Neuron (in vitro differentiated cells): ENCODE measurements at regions not wholly inside any gene's neighbourhood (a gene's known extent, or its start where the extent isn't known, plus 50 kb on each side); places are given as distances from the start of the nearest gene placed in this dataset.

ENCODE experiments used
- H2AFZ ChIP-seq: one replicate; pipeline ENCODE4 v1.6.1; 2013; ENCODE audit warnings: low read depth, mild to moderate bottlenecking, inconsistent platforms, low read length, moderate library complexity
- H3K27me3 ChIP-seq: one replicate; pipeline ENCODE4 v1.6.1; 2013; ENCODE audit warnings: low read length; ENCODE audit not compliant: insufficient read depth
- H3K36me3 ChIP-seq: one replicate; pipeline ENCODE4 v1.6.1; 2013; ENCODE audit warnings: low read length; ENCODE audit not compliant: insufficient read depth
- H3K4me1 ChIP-seq: one replicate; pipeline ENCODE4 v1.6.1; 2013; ENCODE audit warnings: low read length; ENCODE audit not compliant: insufficient read depth
- H3K4me3 ChIP-seq: 2 replicates; pipeline ENCODE4 v1.5.1; 2013; ENCODE audit warnings: mild to moderate bottlenecking, low read length, moderate library complexity
- H3K9me3 ChIP-seq: one replicate; pipeline ENCODE4 v1.6.1; 2013; ENCODE audit warnings: low read length

DNA sequence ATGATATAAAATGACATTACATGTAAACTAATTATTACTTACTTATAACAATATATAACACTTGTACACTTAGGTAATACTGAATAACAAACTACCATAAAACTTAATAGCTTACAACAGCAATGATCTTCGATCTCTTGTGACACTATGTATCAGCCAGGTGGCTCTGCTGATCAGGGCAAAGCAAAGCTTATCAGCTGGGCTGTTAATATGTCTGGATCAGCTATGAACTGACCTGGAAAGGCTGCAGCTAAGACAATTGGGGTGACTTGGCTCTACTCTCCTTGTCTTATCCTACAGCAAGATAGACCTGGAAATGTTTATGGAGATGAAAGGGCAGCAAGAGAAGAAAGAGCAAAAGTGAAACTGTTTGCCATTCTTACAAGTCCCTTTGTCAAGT is 511.3 kb downstream of the TLR4 start:
- H2AFZ ChIP-seq, result no peak overlapping the region
- H3K4me1 ChIP-seq, result no peaks in the 10 kb centered on the region
- H3K27me3 ChIP-seq, result no peaks in the 10 kb centered on the region
- no peaks in the 10 kb centered on the region for H3K36me3 ChIP-seq
- H3K9me3 ChIP-seq, result no peaks in the 10 kb centered on the region
- no peak overlapping the region for H3K4me3 ChIP-seq

GRCh38 chr9:118222375-118222774 is 518.2 kb downstream of the TLR4 start:
- H3K36me3 ChIP-seq, result no peaks in the 10 kb centered on the region
- no peak overlapping the region for H2AFZ ChIP-seq

DNA sequence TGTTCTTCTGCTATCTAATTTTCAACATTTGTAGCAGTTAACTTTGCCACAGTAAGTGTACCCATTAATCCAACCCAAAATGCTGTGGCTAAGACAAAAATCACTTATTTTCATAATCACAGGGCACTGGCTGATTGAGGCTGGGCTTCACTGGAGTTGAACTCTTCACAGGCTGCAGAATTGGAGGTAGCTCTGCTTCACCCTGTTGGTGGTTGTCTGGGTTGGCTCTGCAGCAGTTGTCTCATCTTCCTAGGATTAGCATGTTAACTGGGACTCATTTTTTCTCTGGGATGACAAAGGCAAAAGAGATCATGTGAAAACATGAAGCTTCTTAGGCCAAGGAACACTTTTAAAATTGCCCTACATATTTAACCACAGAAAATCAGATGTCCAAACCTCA is 518.9 kb downstream of the TLR4 start:
- Histone ChIP-seq H3K9me3 (no peaks in the 10 kb centered on the region), H3K27me3 (no peaks in the 10 kb centered on the region), H2AFZ (no peak overlapping the region), H3K4me3 (no peak overlapping the region), H3K36me3 (no peaks in the 10 kb centered on the region), H3K4me1 (no peaks in the 10 kb centered on the region)

More at GRCh38 chr9:118222375-118222774, 518.2 kb downstream of the TLR4 start:
- Histone ChIP-seq H3K9me3 (no peaks in the 10 kb centered on the region), H3K4me3 (no peak overlapping the region), H3K4me1 (no peaks in the 10 kb centered on the region), H3K27me3 (no peaks in the 10 kb centered on the region)

- Histone ChIP-seq H3K27me3 (no peaks in the 10 kb centered on the region), H2AFZ (no peak overlapping the region), H3K4me3 (no peak overlapping the region), H3K9me3 (no peaks in the 10 kb centered on the region), H3K36me3 (no peaks in the 10 kb centered on the region), H3K4me1 (no peaks in the 10 kb centered on the region)
These were observed 526.1 kb downstream of the TLR4 start for GRCh38 chr9:118230329-118230728.

DNA sequence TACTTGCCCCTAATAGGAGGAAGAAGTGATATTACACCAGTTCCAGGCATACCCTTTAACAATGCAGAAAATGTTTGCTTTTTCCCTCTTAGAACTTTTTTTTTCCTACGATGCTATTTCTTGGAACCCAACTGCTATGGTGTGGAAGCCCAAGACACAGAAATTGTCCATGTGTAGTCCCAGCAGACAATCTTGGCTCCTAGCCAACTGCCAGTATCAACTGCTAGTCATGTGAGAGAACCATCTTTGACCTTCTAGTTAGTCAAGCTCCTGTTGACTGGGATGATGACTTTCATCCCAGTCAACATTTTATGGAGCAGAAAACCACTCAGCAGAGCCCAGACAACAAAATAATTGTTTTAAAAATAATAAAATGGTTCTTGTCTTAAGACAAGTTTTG is 532.4 kb downstream of the TLR4 start:
- no peaks in the 10 kb centered on the region for H3K9me3 ChIP-seq
- H3K36me3 ChIP-seq, result no peaks in the 10 kb centered on the region
- no peak overlapping the region for H2AFZ ChIP-seq
- no peak overlapping the region for H3K4me3 ChIP-seq
- no peaks in the 10 kb centered on the region for H3K27me3 ChIP-seq
- H3K4me1 ChIP-seq, result no peaks in the 10 kb centered on the region

DNA sequence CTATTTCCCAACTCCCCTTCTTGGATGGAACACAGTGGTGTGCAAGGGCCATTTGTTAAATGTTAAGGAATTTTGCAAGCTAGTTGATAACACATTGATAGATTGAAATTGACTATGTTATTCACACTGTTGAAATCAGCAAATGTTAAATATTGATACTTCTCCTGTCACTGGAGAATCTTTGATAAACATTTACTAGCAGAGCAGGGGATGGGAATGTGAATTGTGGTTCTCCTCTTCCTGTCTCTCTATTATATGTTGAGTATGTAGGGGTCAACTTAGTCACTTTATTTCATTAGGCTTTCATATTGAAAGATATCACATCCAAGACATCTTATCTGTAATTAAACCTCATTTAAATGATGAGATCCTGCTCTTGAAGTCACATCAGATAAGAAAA is 533.9 kb downstream of the TLR4 start:
- Histone ChIP-seq H2AFZ (no peak overlapping the region), H3K27me3 (no peaks in the 10 kb centered on the region), H3K4me1 (no peaks in the 10 kb centered on the region), H3K36me3 (no peaks in the 10 kb centered on the region), H3K9me3 (no peaks in the 10 kb centered on the region), H3K4me3 (no peak overlapping the region)

GRCh38 chr9:118252027-118252426 is 547.8 kb downstream of the TLR4 start:
- Histone ChIP-seq H2AFZ (no peak overlapping the region), H3K4me1 (peaks cover 6% of the 10 kb centered on the region), H3K27me3 (no peaks in the 10 kb centered on the region), H3K9me3 (no peaks in the 10 kb centered on the region), H3K4me3 (no peak overlapping the region), H3K36me3 (no peaks in the 10 kb centered on the region)

DNA sequence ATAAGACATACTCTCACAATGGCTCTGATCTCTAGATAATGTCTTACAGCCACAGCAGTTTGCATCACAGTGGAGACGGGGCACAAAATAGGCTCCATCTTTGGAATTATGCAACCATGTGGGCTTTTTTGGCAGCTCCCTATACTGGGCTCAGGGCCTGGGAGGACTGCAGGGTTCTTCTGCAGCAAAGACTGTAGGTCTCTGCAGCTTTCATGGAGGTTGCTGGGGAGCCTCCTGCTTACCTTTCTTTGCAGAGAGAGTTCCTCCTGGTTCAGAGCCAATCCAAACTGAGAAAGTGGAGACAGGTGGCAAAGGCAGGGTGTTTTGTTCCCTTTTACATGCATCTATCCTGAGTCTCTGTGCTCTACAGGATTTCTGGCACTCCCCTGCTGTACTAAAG is 558.0 kb downstream of the TLR4 start:
- Histone ChIP-seq H3K4me1 (no peaks in the 10 kb centered on the region), H3K9me3 (no peaks in the 10 kb centered on the region), H3K27me3 (no peaks in the 10 kb centered on the region), H3K4me3 (no peak overlapping the region), H2AFZ (no peak overlapping the region), H3K36me3 (no peaks in the 10 kb centered on the region)

GRCh38 chr9:118263949-118264348 is 559.7 kb downstream of the TLR4 start:
- Histone ChIP-seq H3K4me1 (no peaks in the 10 kb centered on the region), H3K27me3 (no peaks in the 10 kb centered on the region), H2AFZ (no peak overlapping the region), H3K4me3 (no peak overlapping the region), H3K9me3 (no peaks in the 10 kb centered on the region), H3K36me3 (no peaks in the 10 kb centered on the region)

DNA sequence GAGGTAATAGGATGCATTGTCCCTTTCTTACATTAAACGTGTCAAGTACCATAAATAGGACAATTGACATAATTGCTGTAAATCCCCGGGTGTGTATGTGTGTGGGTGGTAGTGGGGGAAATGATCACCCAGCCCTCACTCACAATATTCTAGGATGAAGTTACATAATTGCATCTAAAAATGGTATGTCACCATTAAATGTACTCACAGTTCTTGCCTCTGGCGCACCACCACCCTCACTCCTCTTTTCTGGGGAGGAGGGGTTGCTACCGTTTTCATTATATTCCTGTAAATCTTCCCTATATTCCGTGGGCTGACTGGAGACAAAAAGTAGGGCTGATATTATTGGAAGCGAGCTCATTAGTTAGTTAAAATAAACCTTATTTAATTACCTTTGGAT is 563.8 kb downstream of the TLR4 start:
- H3K36me3 ChIP-seq, result no peaks in the 10 kb centered on the region
- no peaks in the 10 kb centered on the region for H3K27me3 ChIP-seq
- H2AFZ ChIP-seq, result no peak overlapping the region
- H3K4me3 ChIP-seq, result no peak overlapping the region
- H3K9me3 ChIP-seq, result no peaks in the 10 kb centered on the region
- H3K4me1 ChIP-seq, result no peaks in the 10 kb centered on the region

GRCh38 chr9:118269623-118270022 is 565.4 kb downstream of the TLR4 start:
- no peaks in the 10 kb centered on the region for H3K36me3 ChIP-seq
- no peak overlapping the region for H3K4me3 ChIP-seq
- H3K27me3 ChIP-seq, result no peaks in the 10 kb centered on the region
- H2AFZ ChIP-seq, result no peak overlapping the region
- H3K4me1 ChIP-seq, result no peaks in the 10 kb centered on the region
- no peaks in the 10 kb centered on the region for H3K9me3 ChIP-seq

- no peaks in the 10 kb centered on the region for H3K27me3 ChIP-seq
- H2AFZ ChIP-seq, result no peak overlapping the region
- H3K4me3 ChIP-seq, result no peak overlapping the region
- H3K36me3 ChIP-seq, result no peaks in the 10 kb centered on the region
- H3K9me3 ChIP-seq, result no peaks in the 10 kb centered on the region
- no peaks in the 10 kb centered on the region for H3K4me1 ChIP-seq
These were observed 567.1 kb downstream of the TLR4 start for GRCh38 chr9:118271331-118271730.

GRCh38 chr9:118271936-118272335 is 567.7 kb downstream of the TLR4 start:
- Histone ChIP-seq H3K4me1 (no peaks in the 10 kb centered on the region), H3K27me3 (no peaks in the 10 kb centered on the region), H3K36me3 (no peaks in the 10 kb centered on the region), H2AFZ (no peak overlapping the region), H3K9me3 (no peaks in the 10 kb centered on the region), H3K4me3 (no peak overlapping the region)

GRCh38 chr9:118273048-118273447 is 568.8 kb downstream of the TLR4 start:
- no peaks in the 10 kb centered on the region for H3K9me3 ChIP-seq
- H3K4me1 ChIP-seq, result no peaks in the 10 kb centered on the region
- no peaks in the 10 kb centered on the region for H3K27me3 ChIP-seq
- H3K4me3 ChIP-seq, result no peak overlapping the region
- H3K36me3 ChIP-seq, result no peaks in the 10 kb centered on the region
- no peak overlapping the region for H2AFZ ChIP-seq
